Activated T-helper 17 cell treated with anti-CD3 and anti-CD28 coated beads, Interleukin-2, amount 50 U/mL, for 72 hours (primary cell): ENCODE measurements at regions not wholly inside any gene's neighbourhood (a gene's known extent, or its start where the extent isn't known, plus 50 kb on each side); places are given as distances from the start of the nearest gene placed in this dataset.
"Not testable (repeated sequence)": the region's sequence is repeated elsewhere in the genome, so short reads cannot be mapped to it uniquely, and the experiment has no call there.

Source experiments
- ATAC-seq: fragments of 150-1000 bp; cut with Tn5 transposase; replicated peaks from 2 replicates; pipeline ENCODE4 v1.10.0; 2021; ENCODE audit warnings: mild to moderate bottlenecking, moderate library complexity
- H3K27ac Mint-ChIP-seq: one replicate; pipeline ENCODE4 v1.8.0; 2022; ENCODE audit warnings: mixed read lengths
- H3K27me3 Mint-ChIP-seq: one replicate; pipeline ENCODE4 v1.8.0; 2022; ENCODE audit warnings: mixed read lengths
- H3K36me3 Mint-ChIP-seq: one replicate; pipeline ENCODE4 v1.8.0; 2022; ENCODE audit warnings: low read depth, mild to moderate bottlenecking, mixed read lengths
- H3K4me1 Mint-ChIP-seq: one replicate; pipeline ENCODE4 v1.8.0; 2022; ENCODE audit warnings: mixed read lengths
- H3K4me3 Mint-ChIP-seq: one replicate; pipeline ENCODE4 v1.8.0; 2022; ENCODE audit warnings: mild to moderate bottlenecking, mixed read lengths
- H3K9me3 Mint-ChIP-seq: one replicate; pipeline ENCODE4 v1.8.0; 2022; ENCODE audit warnings: mixed read lengths

DNA sequence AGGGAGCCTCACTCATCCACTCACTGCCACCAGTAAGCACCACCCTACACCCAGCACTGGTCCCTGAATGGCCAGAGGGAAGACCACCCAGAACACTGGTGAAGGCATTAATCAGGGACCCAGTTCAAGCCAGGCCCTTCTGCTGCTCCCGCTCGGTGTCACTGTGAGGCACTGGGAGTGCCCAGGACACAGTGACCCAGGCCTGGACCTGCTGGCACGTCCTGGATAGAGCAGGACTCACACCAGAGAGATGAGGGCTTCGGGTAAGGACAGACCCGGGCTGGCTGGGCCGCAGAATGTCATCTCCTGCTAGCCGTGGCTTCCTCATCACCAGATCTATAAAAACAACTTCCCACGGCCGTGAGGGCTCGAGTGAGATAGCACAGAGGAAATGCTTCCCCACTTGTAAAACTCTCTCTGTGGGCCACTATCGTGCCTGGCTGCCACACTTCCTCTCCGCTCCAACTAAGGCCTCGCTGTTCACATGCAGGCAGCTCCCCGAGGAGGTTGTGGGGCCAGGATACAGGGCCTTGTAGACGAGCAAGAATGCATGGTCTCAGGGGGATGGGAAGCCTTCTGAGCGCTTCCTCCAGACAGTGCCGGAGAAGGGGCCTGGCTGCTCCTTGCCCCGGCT is 158.1 kb downstream of the NPIPB11 start:
- H3K36me3 Mint-ChIP-seq, H3K27me3 Mint-ChIP-seq, H3K9me3 Mint-ChIP-seq, H3K4me3 Mint-ChIP-seq, H3K27ac Mint-ChIP-seq, H3K4me1 Mint-ChIP-seq, ATAC-seq: not testable (repeated sequence)

DNA sequence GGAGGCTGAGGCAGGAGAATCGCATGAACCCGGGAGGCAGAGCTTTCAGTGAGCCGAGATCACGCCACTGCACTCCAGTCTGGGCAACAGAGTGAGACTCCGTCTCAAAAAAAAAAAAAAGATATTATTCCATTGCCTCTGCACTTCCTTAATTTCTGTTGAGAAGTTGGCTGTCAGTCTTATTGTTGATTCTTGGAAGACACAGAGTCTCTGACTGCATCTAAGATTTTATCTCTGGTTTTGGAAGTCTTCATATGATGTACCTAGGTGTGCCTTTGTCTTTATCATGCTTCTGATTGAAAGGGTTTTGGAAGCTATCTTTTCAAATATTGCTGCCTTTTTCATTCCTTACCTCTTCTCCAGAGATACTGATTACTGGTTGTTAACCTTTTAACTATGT is 160.4 kb downstream of the NPIPB11 start:
- H3K36me3 Mint-ChIP-seq, H3K4me3 Mint-ChIP-seq, H3K27me3 Mint-ChIP-seq, H3K9me3 Mint-ChIP-seq, H3K27ac Mint-ChIP-seq, ATAC-seq, H3K4me1 Mint-ChIP-seq: not testable (repeated sequence)

DNA sequence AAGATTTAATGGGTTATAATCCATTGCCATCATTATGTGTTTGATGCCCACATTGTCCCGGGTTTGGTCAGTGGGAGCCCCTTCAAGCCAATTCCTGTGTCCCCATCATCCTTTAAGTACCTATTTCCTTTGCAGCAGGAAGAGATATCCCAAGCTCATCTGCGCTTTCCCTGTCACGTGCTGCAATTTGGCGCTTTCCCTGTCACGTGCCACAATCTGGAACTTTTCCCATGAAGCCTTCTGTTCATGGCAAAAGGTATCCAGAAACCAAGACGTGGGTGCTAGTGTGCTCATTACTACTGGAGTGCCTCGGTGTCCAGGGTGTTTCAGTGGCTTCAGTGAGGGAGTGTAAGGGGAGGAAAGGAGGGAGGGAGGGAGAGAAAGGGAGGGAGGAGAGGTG is 168.5 kb downstream of the NPIPB11 start:
- ATAC-seq, result no peak
- Mint-ChIP-seq H3K27ac (no peak overlapping the region), H3K4me1 (no peaks in the 10 kb centered on the region)

GRCh38 chr16:29237495-29237894 is 169.0 kb downstream of the NPIPB11 start:
- not testable (repeated sequence) for H3K4me3 Mint-ChIP-seq, H3K36me3 Mint-ChIP-seq, H3K27me3 Mint-ChIP-seq, H3K27ac Mint-ChIP-seq, H3K9me3 Mint-ChIP-seq, ATAC-seq, H3K4me1 Mint-ChIP-seq

More for the DNA sequence above, 168.5 kb downstream of the NPIPB11 start:
- H3K9me3 Mint-ChIP-seq, result no peaks in the 10 kb centered on the region
- H3K36me3 Mint-ChIP-seq, result no peaks in the 10 kb centered on the region
- no peaks in the 10 kb centered on the region for H3K27me3 Mint-ChIP-seq
- no peak overlapping the region for H3K4me3 Mint-ChIP-seq

DNA sequence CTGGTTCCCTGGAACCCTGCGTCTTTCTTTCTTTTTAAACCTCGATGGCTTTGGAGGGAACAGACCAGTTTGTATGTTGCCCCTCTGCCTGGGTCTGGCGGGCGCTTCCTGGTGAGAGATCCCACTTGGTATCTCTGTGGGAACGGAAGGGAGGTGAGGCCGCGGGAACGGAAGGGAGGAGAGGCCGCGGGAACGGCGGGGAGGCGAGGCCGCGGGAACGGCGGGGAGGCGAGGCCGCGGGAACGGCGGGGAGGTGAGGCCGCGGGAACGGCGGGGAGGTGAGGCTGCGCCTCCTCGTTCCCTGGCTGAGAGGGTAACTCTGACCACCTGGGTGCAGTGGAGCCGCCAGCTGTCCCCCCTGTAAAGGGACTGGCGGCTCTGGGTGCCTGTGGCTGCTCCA is 169.5 kb downstream of the NPIPB11 start:
- H3K27ac Mint-ChIP-seq, H3K36me3 Mint-ChIP-seq, H3K4me1 Mint-ChIP-seq, H3K27me3 Mint-ChIP-seq, H3K4me3 Mint-ChIP-seq, H3K9me3 Mint-ChIP-seq, ATAC-seq: not testable (repeated sequence)

- not testable (repeated sequence) for H3K27me3 Mint-ChIP-seq, ATAC-seq, H3K36me3 Mint-ChIP-seq, H3K27ac Mint-ChIP-seq, H3K4me1 Mint-ChIP-seq, H3K4me3 Mint-ChIP-seq, H3K9me3 Mint-ChIP-seq
These were observed 170.6 kb downstream of the NPIPB11 start for GRCh38 chr16:29235836-29236370.

DNA sequence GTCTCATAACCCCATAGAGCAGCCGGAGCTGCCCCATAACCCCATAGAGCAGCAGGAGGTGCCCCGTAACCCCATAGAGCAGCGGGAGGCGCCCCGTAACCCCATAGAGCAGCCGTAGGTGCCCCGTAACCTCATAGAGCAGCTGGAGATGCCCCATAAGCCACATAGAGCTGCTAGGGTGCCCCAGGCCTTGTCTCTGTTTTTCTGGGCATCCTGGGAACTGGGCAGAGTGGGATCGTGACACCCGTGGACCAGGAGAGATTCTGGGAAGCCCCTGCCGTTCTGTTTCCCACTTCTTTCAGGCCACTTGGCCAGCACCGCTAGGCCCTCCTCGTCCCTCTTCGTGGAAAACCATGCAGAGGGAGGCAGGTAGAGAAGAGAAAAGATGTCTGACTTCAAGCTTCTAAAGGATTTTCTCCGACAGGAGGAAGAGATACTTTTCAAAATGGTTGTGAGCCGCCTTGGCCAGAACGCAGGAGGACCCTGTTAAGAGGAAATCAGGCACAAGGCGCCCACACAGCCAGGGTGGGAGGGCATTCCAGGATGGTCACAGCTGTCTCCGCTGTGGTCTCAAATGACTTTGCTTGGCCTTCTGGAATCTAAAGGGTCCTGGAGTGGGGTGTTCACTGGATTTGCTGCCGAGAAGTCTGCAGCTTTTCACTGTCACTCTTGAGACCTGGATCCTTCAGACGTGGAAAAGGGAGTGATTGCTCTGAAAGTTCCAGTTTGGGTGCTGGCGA is 171.8 kb downstream of the NPIPB11 start:
- H3K36me3 Mint-ChIP-seq, H3K4me1 Mint-ChIP-seq, H3K27me3 Mint-ChIP-seq, H3K4me3 Mint-ChIP-seq, ATAC-seq, H3K27ac Mint-ChIP-seq, H3K9me3 Mint-ChIP-seq: not testable (repeated sequence)

- not testable (repeated sequence) for ATAC-seq, H3K9me3 Mint-ChIP-seq, H3K36me3 Mint-ChIP-seq, H3K27ac Mint-ChIP-seq, H3K4me1 Mint-ChIP-seq, H3K27me3 Mint-ChIP-seq, H3K4me3 Mint-ChIP-seq
These were observed 172.7 kb downstream of the NPIPB11 start for GRCh38 chr16:29233705-29234404.

DNA sequence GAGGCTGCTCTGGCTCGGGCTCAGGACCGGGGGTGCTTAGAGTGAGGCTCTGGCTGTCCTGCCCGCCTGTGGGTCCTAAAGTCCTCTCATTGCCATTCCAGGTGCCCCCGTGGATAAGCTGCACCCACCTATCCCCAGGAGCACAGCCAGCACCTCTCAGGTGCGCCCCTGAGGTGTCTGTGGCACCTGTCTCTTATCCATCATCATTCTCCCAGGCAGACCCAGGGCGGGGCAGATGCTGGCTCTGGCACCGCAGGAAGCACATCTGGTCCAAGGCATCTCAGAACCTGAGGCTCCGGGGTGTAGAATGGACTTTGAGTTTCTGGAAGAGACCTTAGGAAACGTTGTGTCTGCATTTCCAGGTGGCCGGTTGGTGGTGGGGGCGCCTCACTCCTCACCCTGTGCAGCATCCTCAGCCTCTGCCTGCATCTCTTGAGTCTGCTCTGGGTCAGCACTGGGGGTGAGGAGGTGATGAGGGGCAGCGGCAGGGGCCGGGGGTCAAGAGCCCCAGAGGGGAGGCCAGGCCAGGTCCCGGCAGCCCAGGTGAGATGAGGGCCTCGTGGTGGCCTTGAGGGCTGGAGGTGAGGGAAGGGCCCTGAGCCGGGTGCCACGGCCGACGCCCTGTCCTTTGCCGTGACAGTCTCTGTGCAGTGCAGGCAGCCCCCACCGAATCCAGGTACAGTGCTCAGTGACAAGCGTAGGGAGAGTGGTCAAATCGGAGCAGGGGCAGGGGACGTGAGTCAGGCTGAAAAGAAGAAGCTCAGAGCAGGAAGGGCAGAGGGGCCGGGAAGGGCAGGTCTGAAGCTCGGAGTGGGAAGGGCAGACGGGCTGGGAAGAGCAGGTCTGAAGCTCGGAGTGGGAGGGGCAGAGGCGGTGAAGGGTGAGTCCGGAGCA is 173.5 kb downstream of the NPIPB11 start:
- ATAC-seq, result no peak
- H3K4me1 Mint-ChIP-seq, result no peaks in the 10 kb centered on the region
- no peaks in the 10 kb centered on the region for H3K36me3 Mint-ChIP-seq
- H3K4me3 Mint-ChIP-seq, result no peak overlapping the region
- no peaks in the 10 kb centered on the region for H3K27me3 Mint-ChIP-seq
- H3K9me3 Mint-ChIP-seq, result no peaks in the 10 kb centered on the region
- H3K27ac Mint-ChIP-seq, result no peak overlapping the region

- H3K36me3 Mint-ChIP-seq, H3K4me3 Mint-ChIP-seq, H3K4me1 Mint-ChIP-seq, ATAC-seq, H3K27me3 Mint-ChIP-seq, H3K9me3 Mint-ChIP-seq, H3K27ac Mint-ChIP-seq: not testable (repeated sequence)
These were observed 174.3 kb downstream of the NPIPB11 start for GRCh38 chr16:29232160-29232705.

GRCh38 chr16:29231244-29231643 is 175.3 kb downstream of the NPIPB11 start:
- H3K27me3 Mint-ChIP-seq, result no peaks in the 10 kb centered on the region
- H3K27ac Mint-ChIP-seq, result no peak overlapping the region
- H3K4me3 Mint-ChIP-seq, result no peak overlapping the region
- peaks cover 6% of the 10 kb centered on the region for H3K9me3 Mint-ChIP-seq
- ATAC-seq, result no peak
- H3K36me3 Mint-ChIP-seq, result no peaks in the 10 kb centered on the region
- H3K4me1 Mint-ChIP-seq, result peaks cover 5% of the 10 kb centered on the region

GRCh38 chr16:29230671-29231096 is 175.8 kb downstream of the NPIPB11 start:
- Mint-ChIP-seq H3K36me3 (no peaks in the 10 kb centered on the region), H3K27ac (no peak overlapping the region), H3K27me3 (no peaks in the 10 kb centered on the region), H3K4me3 (no peak overlapping the region), H3K9me3 (peaks cover 6% of the 10 kb centered on the region), H3K4me1 (peaks cover 6% of the 10 kb centered on the region)
- no peak for ATAC-seq

DNA sequence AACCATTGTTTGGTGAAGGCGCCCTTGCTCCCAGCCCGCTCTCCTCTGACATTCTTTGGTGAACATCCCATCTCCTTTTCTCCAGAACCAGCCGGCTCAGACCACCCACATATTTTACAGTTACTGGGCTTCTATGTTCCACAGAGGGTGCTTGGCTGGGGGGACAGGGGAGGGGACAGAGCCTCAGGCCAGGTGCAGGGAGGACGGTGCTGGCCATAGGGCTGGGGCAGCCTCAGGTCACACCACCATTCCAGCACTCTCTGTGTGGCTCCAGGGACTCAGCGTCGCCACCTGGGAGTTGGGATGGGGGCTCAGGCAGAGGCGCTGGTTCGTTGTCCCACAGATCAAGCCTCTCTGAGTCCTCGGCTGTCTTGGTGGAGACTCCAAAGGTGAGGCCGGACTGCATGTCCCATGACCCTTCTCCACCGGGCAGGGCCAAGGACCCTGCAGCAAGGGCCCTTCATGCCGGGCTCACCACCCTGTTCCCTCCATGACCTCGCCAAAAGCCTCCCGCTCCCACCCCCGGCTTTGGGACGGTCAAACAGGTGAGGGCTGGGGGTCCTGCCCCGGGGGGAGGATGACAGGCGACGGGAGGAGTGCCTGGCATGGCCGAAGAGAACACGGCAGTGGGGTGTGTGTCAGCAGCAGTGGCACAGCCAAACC is 176.4 kb downstream of the NPIPB11 start:
- H3K27ac Mint-ChIP-seq, H3K4me3 Mint-ChIP-seq, H3K36me3 Mint-ChIP-seq, ATAC-seq, H3K27me3 Mint-ChIP-seq, H3K9me3 Mint-ChIP-seq, H3K4me1 Mint-ChIP-seq: not testable (repeated sequence)

DNA sequence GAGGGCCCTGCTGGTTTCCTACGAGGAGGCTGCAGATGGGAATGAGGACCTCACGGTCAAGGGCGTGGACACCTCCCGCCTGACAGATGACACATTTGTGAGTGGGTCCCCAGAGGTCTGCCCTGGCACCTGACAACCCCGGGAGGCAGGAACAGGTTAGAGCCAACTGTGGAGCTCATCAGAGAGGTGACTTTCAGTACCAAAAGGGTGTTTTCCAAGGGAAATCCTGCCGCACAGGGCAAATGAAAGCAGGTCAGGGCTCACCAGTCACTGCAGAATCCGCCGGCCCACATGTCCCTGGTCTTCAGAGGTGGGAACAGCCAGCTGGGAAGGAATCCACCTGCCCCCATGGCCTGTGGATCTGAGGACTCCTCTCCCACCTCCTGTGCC is 176.9 kb downstream of the NPIPB11 start:
- not testable (repeated sequence) for H3K36me3 Mint-ChIP-seq, H3K4me3 Mint-ChIP-seq, H3K27me3 Mint-ChIP-seq, H3K4me1 Mint-ChIP-seq, ATAC-seq, H3K9me3 Mint-ChIP-seq, H3K27ac Mint-ChIP-seq
